B cell (primary cell): ENCODE measurements at regions not wholly inside any gene's neighbourhood (a gene's known extent, or its start where the extent isn't known, plus 50 kb on each side); places are given as distances from the start of the nearest gene placed in this dataset.
"Not testable (repeated sequence)": the region's sequence is repeated elsewhere in the genome, so short reads cannot be mapped to it uniquely, and the experiment has no call there.

Experiments used
- ATAC-seq: fragments of 200-7000 bp; cut with Tn5 transposase; one replicate; pipeline ENCODE4 v1.10.0; 2021; ENCODE audit warnings: low read depth, mild to moderate bottlenecking, moderate number of reproducible peaks, moderate library complexity
- CTCF ChIA-PET: fragments of 350-600 bp; sonication (Branson Sonifier 250); formaldehyde crosslinking; loops from one replicate; lab custom pipeline; 2021; ENCODE audit warnings: antibody characterized with exemption, inconsistent platforms; lab: Charles Lee
- POLR2A ChIA-PET: fragments of 350-600 bp; sonication (Branson Sonifier 250); formaldehyde crosslinking; loops from one replicate; lab custom pipeline; 2021; ENCODE audit warnings: antibody characterized with exemption; lab: Charles Lee
- DNase-seq: peaks from one replicate; pipeline ENCODE4 v3.0.0; 2013
- H2AFZ ChIP-seq: 2 replicates; pipeline ENCODE4 v1.6.1; 2012; ENCODE audit warnings: mild to moderate bottlenecking, low read depth, low read length; ENCODE audit not compliant: insufficient read depth, poor library complexity, severe bottlenecking
- H3K27ac ChIP-seq, 2 donors: 1 replicate in 1 of 2; 2 replicates in 1 of 2; pipeline ENCODE4 v1.5.1; 2012 to 2013; ENCODE audit warnings: low read length in 2 of 2, mild to moderate bottlenecking in 2 of 2, moderate library complexity in 1 of 2
- H3K27me3 ChIP-seq, 4 experiments: fragments of 200-600 bp in 1 of 4; sonication (generic) in 1 of 4; replicated peaks in 1 of 4; 1 replicate in 2 of 4; 2 replicates in 2 of 4; pipeline versions ENCODE4 v1.6.1 to v1.7.0; 2013 to 2016; ENCODE audit warnings: low read length in 3 of 4, mild to moderate bottlenecking in 2 of 4, mixed read lengths in 1 of 4, moderate library complexity in 1 of 4; ENCODE audit not compliant: insufficient read depth in 4 of 4, control insufficient read depth in 3 of 4; ENCODE audit errors: control extremely low read depth in 1 of 4
- H3K36me3 ChIP-seq, 2 experiments: replicated peaks in 1 of 2; 1 replicate in 1 of 2; 2 replicates in 1 of 2; pipeline versions ENCODE4 v1.6.1 to v1.7.1; 2013; ENCODE audit warnings: low read length in 1 of 2; ENCODE audit not compliant: insufficient read depth in 2 of 2, control insufficient read depth in 1 of 2; ENCODE audit errors: control extremely low read depth in 1 of 2, extremely low read depth in 1 of 2
- H3K4me1 ChIP-seq, 2 donors: fragments of 200-600 bp in 1 of 2; sonication (generic) in 1 of 2; 1 replicate in 1 of 2; 2 replicates in 1 of 2; pipeline versions ENCODE4 v1.5.1 to v1.6.1; 2013 to 2017; ENCODE audit warnings: low read length in 2 of 2; ENCODE audit not compliant: control insufficient read depth in 2 of 2, insufficient read depth in 2 of 2
- H3K4me2 ChIP-seq: replicated peaks from 2 replicates; pipeline ENCODE3; 2012; ENCODE audit warnings: mild to moderate bottlenecking, low read depth, low read length; ENCODE audit not compliant: poor library complexity, severe bottlenecking
- H3K4me3 ChIP-seq, 5 experiments: fragments of 200-600 bp in 1 of 5; sonication (generic) in 1 of 5; 1 replicate in 3 of 5; 2 replicates in 2 of 5; pipeline versions ENCODE4 v1.5.1 to v1.7.0; 2011 to 2016; ENCODE audit warnings: low read length in 4 of 5, mild to moderate bottlenecking in 4 of 5, low read depth in 2 of 5, control low read depth in 1 of 5, moderate library complexity in 1 of 5; ENCODE audit not compliant: insufficient read depth in 1 of 5; ENCODE audit errors: control extremely low read depth in 1 of 5, extremely low read depth in 1 of 5
- H3K79me2 ChIP-seq: fragments of 200-600 bp; sonication (generic); one replicate; pipeline ENCODE4 v1.6.0; 2016; ENCODE audit warnings: low read length; ENCODE audit not compliant: control insufficient read depth, insufficient read depth
- H3K9ac ChIP-seq: fragments of 200-600 bp; sonication (generic); 2 replicates; pipeline ENCODE4 v1.6.1; 2017; ENCODE audit warnings: mild to moderate bottlenecking, low read length, moderate library complexity
- H3K9me3 ChIP-seq, 3 donors: one replicate each; pipeline versions ENCODE4 v1.6.1 to v1.7.1; 2013; ENCODE audit warnings: low read length in 2 of 3; ENCODE audit not compliant: control insufficient read depth in 2 of 3, insufficient read depth in 1 of 3; ENCODE audit errors: control extremely low read depth in 1 of 3
- H4K20me1 ChIP-seq: 2 replicates; pipeline ENCODE4 v1.6.0; 2012; ENCODE audit warnings: mild to moderate bottlenecking, low read length; ENCODE audit not compliant: insufficient read depth, control insufficient read depth, poor library complexity, severe bottlenecking
- H3K27ac Mint-ChIP-seq: one replicate; pipeline ENCODE4 v1.8.0; 2021; ENCODE audit warnings: mixed read lengths
- H3K27me3 Mint-ChIP-seq: one replicate; pipeline ENCODE4 v1.8.0; 2021; ENCODE audit warnings: mixed read lengths
- H3K4me1 Mint-ChIP-seq: one replicate; pipeline ENCODE4 v1.8.0; 2021; ENCODE audit warnings: mixed read lengths
- H3K4me3 Mint-ChIP-seq: one replicate; pipeline ENCODE4 v1.8.0; 2021; ENCODE audit warnings: mixed read lengths
- H3K9me3 Mint-ChIP-seq: one replicate; pipeline ENCODE4 v1.8.0; 2022; ENCODE audit warnings: mixed read lengths; ENCODE audit not compliant: insufficient read depth
- CTCF ChIP-seq: fragments of 200-600 bp; IDR thresholded peaks from one replicate; pipeline ENCODE4 v1.8.0; 2022; ENCODE audit warnings: antibody characterized with exemption, mild to moderate bottlenecking
- WGBS: methylation state at CpG from one replicate; pipeline ENCODE4 v1.1.5; 2013; ENCODE audit warnings: missing lambda C conversion rate; ENCODE audit not compliant: insufficient coverage; 5-methylcytosine and 5-hydroxymethylcytosine counted together
- intact Hi-C: fragments of 100-400 bp; cut with micrococcal nuclease; formaldehyde crosslinking; loops from one replicate; pipeline ENCODE4 v1.10.0; 2022

GRCh38 chr13:86253497-86253896 is 454.3 kb upstream of the SLITRK6 start:
- H3K27me3 Mint-ChIP-seq, H3K4me2 ChIP-seq, H3K9me3 Mint-ChIP-seq, H3K79me2 ChIP-seq, CTCF ChIA-PET, H3K36me3 ChIP-seq, H3K27ac ChIP-seq, H3K4me3 Mint-ChIP-seq, H3K4me1 Mint-ChIP-seq, H4K20me1 ChIP-seq, ATAC-seq, H3K27me3 ChIP-seq, DNase-seq, H3K4me3 ChIP-seq, POLR2A ChIA-PET, H3K9ac ChIP-seq, H3K27ac Mint-ChIP-seq, intact Hi-C loops, H3K9me3 ChIP-seq, H2AFZ ChIP-seq, H3K4me1 ChIP-seq: not testable (repeated sequence)
- WGBS: no CpG with 5 or more reads among the region's 5 CpGs

GRCh38 chr13:86255820-86256219 is 456.6 kb upstream of the SLITRK6 start:
- H3K9me3 ChIP-seq, H3K4me1 Mint-ChIP-seq, H3K4me3 ChIP-seq, H3K4me1 ChIP-seq, H3K36me3 ChIP-seq, H4K20me1 ChIP-seq, H3K79me2 ChIP-seq, ATAC-seq, H2AFZ ChIP-seq, POLR2A ChIA-PET, CTCF ChIA-PET, H3K27me3 Mint-ChIP-seq, H3K27ac Mint-ChIP-seq, intact Hi-C loops, H3K27ac ChIP-seq, H3K9ac ChIP-seq, H3K9me3 Mint-ChIP-seq, H3K27me3 ChIP-seq, DNase-seq, H3K4me3 Mint-ChIP-seq, H3K4me2 ChIP-seq: not testable (repeated sequence)
- WGBS: no CpG with 5 or more reads among the region's 2 CpGs

- Histone ChIP-seq H3K9me3 (peaks cover 0 to 2% (median 0%) of the 10 kb centered on the region in 3 donors), H3K9ac (no peak overlapping the region), H3K4me3 (no peak overlapping the region), H3K27ac (no peak overlapping the region), H3K79me2 (no peaks in the 10 kb centered on the region), H4K20me1 (no peaks in the 10 kb centered on the region), H3K4me1 (no peaks in the 10 kb centered on the region), H2AFZ (no peak overlapping the region), H3K27me3 (no peaks in the 10 kb centered on the region), H3K4me2 (no peak overlapping the region), H3K36me3 (no peaks in the 10 kb centered on the region)
- ChIA-PET POLR2A (no interaction called here), CTCF (no interaction called here)
- Mint-ChIP-seq H3K27ac (no peak overlapping the region), H3K27me3 (no peaks in the 10 kb centered on the region), H3K4me3 (no peak overlapping the region), H3K4me1 (no peaks in the 10 kb centered on the region), H3K9me3 (no peaks in the 10 kb centered on the region)
- no peak for TF ChIP-seq CTCF
- DNase-seq: no peak
- intact Hi-C loops: no loop called here
- ATAC-seq: no peak
These were observed 470.3 kb upstream of the SLITRK6 start for GRCh38 chr13:86269511-86269910.
